GM12891 (cell line): ENCODE measurements at regions not wholly inside any gene's neighbourhood (a gene's known extent, or its start where the extent isn't known, plus 50 kb on each side); places are given as distances from the start of the nearest gene placed in this dataset.

ENCODE experiments used
- PAX5 ChIP-seq: IDR thresholded peaks from 2 replicates; pipeline ENCODE4 v1.6.1; 2011; ENCODE audit warnings: low read length, moderate library complexity, mild to moderate bottlenecking; ENCODE audit not compliant: insufficient read depth, severe bottlenecking
- POLR2A ChIP-seq: IDR thresholded peaks from 2 replicates; pipeline ENCODE4 v1.6.1; 2011; ENCODE audit warnings: low read depth, low read length, control low read depth
- POLR2AphosphoS5 ChIP-seq: IDR thresholded peaks from 2 replicates; pipeline ENCODE4 v1.6.1; 2011; ENCODE audit warnings: low read depth, low read length, control low read depth
- POU2F2 ChIP-seq: IDR thresholded peaks from 2 replicates; pipeline ENCODE4 v1.6.1; 2011; ENCODE audit warnings: low read depth, mild to moderate bottlenecking, control low read depth, low read length, moderate library complexity
- TAF1 ChIP-seq: IDR thresholded peaks from 2 replicates; pipeline ENCODE4 v1.6.1; 2011; ENCODE audit warnings: low read depth, low read length, control low read depth

- TF ChIP-seq POLR2AphosphoS5 (no peak), POLR2A (no peak), PAX5 (no peak), POU2F2 (no peak), TAF1 (no peak)
Measured at GRCh38 chr2:157197848-157198247, 59.7 kb upstream of the GALNT5 start.
